Loucy (cell line): ENCODE measurements at regions not wholly inside any gene's neighbourhood (a gene's known extent, or its start where the extent isn't known, plus 50 kb on each side); places are given as distances from the start of the nearest gene placed in this dataset.
"Not testable (repeated sequence)": the region's sequence is repeated elsewhere in the genome, so short reads cannot be mapped to it uniquely, and the experiment has no call there.

Experiments
- CTCF ChIP-seq: fragments of 200-600 bp; sonication (generic); conservative IDR thresholded peaks from 2 replicates; pipeline ENCODE4 v1.5.1; 2014; ENCODE audit warnings: mild to moderate bottlenecking, antibody characterized with exemption, low read length
- EZH2phosphoT487 ChIP-seq: fragments of 200-600 bp; IDR thresholded peaks from 2 replicates; pipeline ENCODE4 v1.6.1; 2018; ENCODE audit warnings: antibody characterized with exemption, mild to moderate bottlenecking, moderate library complexity, borderline replicate concordance

- TF ChIP-seq CTCF, EZH2phosphoT487: not testable (repeated sequence)
These were observed 524.3 kb upstream of the CADM1 start for GRCh38 chr11:116028506-116028905.
